SK-N-MC (cell line): ENCODE measurements at regions not wholly inside any gene's neighbourhood (a gene's known extent, or its start where the extent isn't known, plus 50 kb on each side); places are given as distances from the start of the nearest gene placed in this dataset.

Source experiments
- EZH2 ChIP-seq: fragments of 200-600 bp; sonication (generic); IDR thresholded peaks from one replicate; pipeline ENCODE4 v1.6.1; 2017; ENCODE audit warnings: antibody characterized with exemption
- POLR2AphosphoS5 ChIP-seq: IDR thresholded peaks from 2 replicates; pipeline ENCODE4 v1.6.1; 2012; ENCODE audit warnings: mild to moderate bottlenecking, low read depth, low read length, borderline replicate concordance

- no peak for TF ChIP-seq POLR2AphosphoS5
- no peak for TF ChIP-seq EZH2
Observed at GRCh38 chr7:106456329-106456728, 171.5 kb upstream of the NAMPT start.
